ENCODE measurements at regions not wholly inside any gene's neighbourhood (a gene's known extent, or its start where the extent isn't known, plus 50 kb on each side); places are given as distances from the start of the nearest gene placed in this dataset.
A peak's percentile ranks its signal among the peaks of the same experiment; 100 is the strongest.

DNA sequence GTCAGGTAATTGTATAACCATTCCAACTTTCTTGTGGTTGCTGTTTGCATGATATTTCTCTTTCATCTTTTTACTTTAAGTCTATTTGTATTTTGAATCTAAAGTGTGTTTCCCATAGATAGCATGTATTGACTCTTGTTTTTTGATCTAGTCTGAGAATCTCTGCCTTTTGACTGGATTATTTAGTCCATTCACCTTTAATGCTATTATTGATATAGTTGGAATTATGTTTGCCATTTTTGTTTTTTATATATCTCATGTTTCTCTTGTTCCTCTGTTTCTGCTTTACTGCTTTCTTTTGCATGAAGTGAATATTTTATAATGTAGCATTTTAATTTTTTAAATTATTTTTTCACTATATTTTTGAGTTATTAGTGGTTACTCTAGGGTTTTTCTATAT lies 103.9 kb upstream of the PMCH start:
- no peak for TF ChIP-seq CTCF (IDR thresholded peaks at IDR 0.05)

DNA sequence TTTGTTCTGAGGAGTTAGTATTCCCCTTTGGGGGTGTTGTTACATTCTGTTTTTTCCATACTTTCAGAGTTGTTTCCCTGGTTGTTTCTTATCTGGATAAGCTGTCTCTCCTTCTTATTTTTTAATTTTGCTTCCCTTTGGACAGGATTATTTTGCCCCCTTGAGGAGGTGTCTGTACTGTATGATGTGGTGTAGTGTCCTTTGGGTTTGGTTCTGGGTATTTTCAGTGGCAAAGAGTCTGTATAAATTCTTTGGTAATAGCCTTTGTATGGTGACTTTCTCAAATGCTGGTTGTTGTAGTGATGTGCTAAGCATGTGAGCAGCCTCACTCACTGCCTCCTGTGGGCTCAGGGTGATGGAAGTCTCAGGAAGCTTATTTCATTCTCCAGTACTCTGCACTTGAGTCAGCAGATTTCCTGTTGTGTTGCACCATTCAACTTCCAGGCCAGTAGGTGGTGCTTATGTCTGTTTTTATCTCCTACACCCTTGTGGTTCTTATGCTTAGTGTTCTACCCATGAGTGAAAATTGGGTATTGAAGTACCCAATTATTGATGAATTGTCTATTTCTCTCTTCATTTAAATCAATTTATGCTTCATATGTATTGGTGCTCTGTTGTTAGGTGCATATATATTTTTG lies 103.3 kb upstream of the PMCH start:
- peak; percentile 51 for TF ChIP-seq CTCF (IDR thresholded peaks at IDR 0.05)

DNA sequence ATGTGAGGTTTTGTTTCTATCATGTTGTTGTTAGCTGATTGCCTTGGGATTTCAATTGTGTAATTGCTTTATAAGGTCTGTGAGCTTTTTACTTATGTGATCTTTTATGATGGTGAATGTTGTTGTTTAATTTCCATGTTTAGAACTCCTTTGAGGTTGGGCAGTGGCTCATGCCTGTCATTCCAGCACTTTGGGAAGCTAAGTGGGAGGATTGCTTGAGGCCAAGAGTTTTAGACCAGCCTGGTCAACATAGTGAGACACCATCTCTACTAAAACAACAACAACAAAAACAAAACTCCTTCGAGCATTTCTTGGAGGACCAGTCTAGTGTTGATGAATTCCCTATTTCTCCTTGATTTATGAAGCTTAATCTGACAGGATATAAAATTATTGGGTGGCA lies 102.1 kb upstream of the PMCH start:
- no peak for TF ChIP-seq CTCF (IDR thresholded peaks at IDR 0.05)

DNA sequence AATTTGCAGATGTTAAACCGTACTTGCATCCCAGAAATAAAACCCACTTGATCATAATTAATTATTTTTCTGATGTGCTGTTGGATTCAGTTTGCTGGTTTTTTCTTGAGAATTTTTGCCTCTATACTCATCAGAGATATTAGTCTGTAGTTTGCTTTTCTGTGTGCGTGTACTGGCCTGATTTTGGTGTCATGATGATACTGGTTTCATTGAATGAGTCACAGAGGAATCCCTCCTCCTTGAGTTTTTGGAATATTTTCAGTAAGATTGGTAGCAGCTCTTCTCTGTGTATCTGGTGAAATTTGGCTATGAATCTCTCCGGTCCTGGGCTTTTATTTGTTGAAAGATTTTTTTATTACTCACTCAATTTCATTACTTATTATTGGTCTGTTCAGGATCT lies 100.4 kb upstream of the PMCH start:
- no peak for TF ChIP-seq CTCF (IDR thresholded peaks at IDR 0.05)

- no peak for TF ChIP-seq CTCF (IDR thresholded peaks at IDR 0.05)
These were observed 99.8 kb upstream of the PMCH start for GRCh38 chr12:102297412-102297811.

DNA sequence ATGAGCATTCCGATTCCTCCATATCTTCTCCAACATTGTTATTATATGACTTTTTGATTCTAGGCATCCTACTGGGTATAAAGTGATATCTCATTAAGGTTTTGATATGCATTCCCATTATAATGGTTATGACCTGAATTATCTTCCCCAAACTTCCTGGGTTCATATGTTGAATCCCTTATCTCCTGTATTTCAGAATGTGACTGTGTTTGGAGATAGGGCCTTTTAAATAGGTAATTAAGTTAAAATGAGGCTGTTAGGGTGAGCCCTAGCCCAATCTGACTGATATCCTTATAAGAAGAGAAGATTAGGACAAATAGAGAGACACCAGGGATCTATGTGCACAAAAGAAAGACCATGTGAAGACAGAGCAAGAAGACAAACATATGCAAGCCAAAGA lies 96.9 kb upstream of the PMCH start:
- no peak for TF ChIP-seq CTCF (IDR thresholded peaks at IDR 0.05)

DNA sequence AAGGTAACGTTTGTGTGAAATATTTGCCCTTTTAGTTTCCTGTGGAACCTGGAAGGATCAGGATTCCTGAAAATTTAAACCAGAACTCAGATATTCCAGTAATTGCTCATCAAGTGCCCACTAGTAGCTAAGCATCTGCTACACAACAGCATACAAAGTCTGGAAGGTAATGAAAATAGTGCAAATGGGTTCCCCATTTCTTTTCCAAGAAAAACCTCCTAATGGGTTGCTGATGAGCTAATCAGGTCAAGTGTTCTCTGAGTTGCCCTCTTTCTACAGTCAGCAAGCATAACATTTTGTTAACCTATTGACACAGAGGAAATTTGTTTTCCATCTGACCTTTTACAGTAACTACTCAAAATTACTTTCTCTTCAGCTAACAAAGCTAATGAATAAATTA lies 83.6 kb upstream of the PMCH start:
- no peak for TF ChIP-seq CTCF (IDR thresholded peaks at IDR 0.05)
